ENCODE measurements at regions not wholly inside any gene's neighbourhood (a gene's known extent, or its start where the extent isn't known, plus 50 kb on each side); places are given as distances from the start of the nearest gene placed in this dataset.

- TF ChIP-seq, protein P1, sequence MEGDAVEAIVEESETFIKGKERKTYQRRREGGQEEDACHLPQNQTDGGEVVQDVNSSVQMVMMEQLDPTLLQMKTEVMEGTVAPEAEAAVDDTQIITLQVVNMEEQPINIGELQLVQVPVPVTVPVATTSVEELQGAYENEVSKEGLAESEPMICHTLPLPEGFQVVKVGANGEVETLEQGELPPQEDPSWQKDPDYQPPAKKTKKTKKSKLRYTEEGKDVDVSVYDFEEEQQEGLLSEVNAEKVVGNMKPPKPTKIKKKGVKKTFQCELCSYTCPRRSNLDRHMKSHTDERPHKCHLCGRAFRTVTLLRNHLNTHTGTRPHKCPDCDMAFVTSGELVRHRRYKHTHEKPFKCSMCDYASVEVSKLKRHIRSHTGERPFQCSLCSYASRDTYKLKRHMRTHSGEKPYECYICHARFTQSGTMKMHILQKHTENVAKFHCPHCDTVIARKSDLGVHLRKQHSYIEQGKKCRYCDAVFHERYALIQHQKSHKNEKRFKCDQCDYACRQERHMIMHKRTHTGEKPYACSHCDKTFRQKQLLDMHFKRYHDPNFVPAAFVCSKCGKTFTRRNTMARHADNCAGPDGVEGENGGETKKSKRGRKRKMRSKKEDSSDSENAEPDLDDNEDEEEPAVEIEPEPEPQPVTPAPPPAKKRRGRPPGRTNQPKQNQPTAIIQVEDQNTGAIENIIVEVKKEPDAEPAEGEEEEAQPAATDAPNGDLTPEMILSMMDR (IDR thresholded peaks at IDR 0.05): no peak
- TF ChIP-seq POLR2A (IDR thresholded peaks at IDR 0.05): no peak
- TF ChIP-seq POLR2AphosphoS5 (IDR thresholded peaks at IDR 0.05; ENCODE audit: insufficient read depth in 1 of 2, low read depth in 1 of 2): no peak
- Histone ChIP-seq H3K9me3 (no peaks in the 10 kb centered on the region), H3K4me1 (no peaks in the 10 kb centered on the region), H3K27me3 (no peaks in the 10 kb centered on the region), H3K27ac (no peak overlapping the region), H3K4me3 (no peak overlapping the region), H3K36me3 (no peaks in the 10 kb centered on the region)
- intact Hi-C loops (cut with DNase I): no loop called here
- no peak for DNase-seq (ENCODE audit: extremely low spot score in 2 of 2)
These were observed 777.3 kb downstream of the PCDH18 start for GRCh38 chr4:136754810-136755530.

DNA sequence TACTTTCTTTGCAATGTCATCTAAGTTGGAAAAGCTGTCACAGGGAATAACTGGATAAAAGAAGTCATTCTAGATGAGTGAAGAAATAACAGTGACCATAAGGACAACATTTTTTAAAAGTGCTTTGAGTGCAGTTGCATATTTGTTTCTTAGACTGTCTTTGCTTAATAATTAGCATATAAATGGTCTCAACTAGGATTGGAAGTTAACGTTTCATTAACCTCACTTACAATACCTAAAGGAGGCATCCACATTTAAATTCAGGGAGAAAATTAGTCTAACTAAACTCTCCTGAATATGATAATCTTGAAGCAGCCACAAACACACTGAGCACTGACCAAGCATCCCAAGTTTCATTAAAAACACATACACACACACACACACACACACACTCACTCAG is 780.7 kb downstream of the PCDH18 start:
- Histone ChIP-seq H3K4me1 (no peaks in the 10 kb centered on the region), H3K36me3 (no peaks in the 10 kb centered on the region), H3K9me3 (no peaks in the 10 kb centered on the region), H3K27me3 (no peaks in the 10 kb centered on the region), H3K27ac (no peak overlapping the region), H3K4me3 (no peak overlapping the region)
- intact Hi-C loops (cut with DNase I): no loop called here
- no peak for TF ChIP-seq POLR2A (IDR thresholded peaks at IDR 0.05)
- TF ChIP-seq POLR2AphosphoS5 (IDR thresholded peaks at IDR 0.05; ENCODE audit: insufficient read depth in 1 of 2, low read depth in 1 of 2): no peak
- TF ChIP-seq, protein P1 (IDR thresholded peaks at IDR 0.05): no peak
- DNase-seq (ENCODE audit: extremely low spot score in 2 of 2): no peak

DNA sequence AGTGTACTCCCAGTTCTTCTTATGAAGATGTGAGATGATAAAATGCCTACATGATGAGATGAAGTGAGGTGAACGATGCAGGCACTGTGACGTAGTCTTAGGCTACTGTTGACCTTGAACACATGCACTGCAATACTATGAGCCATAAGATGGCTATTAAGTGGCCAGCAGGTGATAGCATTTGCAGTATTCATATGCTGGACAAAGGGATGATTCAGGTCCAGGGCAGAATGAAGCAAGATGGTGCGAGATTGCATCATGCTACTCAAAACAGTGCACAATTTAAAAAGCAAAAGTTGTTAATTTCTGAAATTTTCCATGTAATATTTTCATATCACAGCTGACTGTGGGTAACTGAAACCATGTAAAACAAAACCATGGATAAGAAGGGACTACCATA is 781.4 kb downstream of the PCDH18 start:
- TF ChIP-seq POLR2AphosphoS5 (IDR thresholded peaks at IDR 0.05; ENCODE audit: insufficient read depth in 1 of 2, low read depth in 1 of 2) (no peak), POLR2A (IDR thresholded peaks at IDR 0.05) (no peak)
- TF ChIP-seq, protein P1 (IDR thresholded peaks at IDR 0.05): no peak
- H3K9me3 ChIP-seq: no peaks in the 10 kb centered on the region
- intact Hi-C loops (cut with DNase I): no loop called here
- H3K36me3 ChIP-seq: no peaks in the 10 kb centered on the region
- no peak for DNase-seq (ENCODE audit: extremely low spot score in 2 of 2)
- no peak overlapping the region for H3K27ac ChIP-seq
- no peaks in the 10 kb centered on the region for H3K4me1 ChIP-seq
- no peaks in the 10 kb centered on the region for H3K27me3 ChIP-seq
- H3K4me3 ChIP-seq: no peak overlapping the region

DNA sequence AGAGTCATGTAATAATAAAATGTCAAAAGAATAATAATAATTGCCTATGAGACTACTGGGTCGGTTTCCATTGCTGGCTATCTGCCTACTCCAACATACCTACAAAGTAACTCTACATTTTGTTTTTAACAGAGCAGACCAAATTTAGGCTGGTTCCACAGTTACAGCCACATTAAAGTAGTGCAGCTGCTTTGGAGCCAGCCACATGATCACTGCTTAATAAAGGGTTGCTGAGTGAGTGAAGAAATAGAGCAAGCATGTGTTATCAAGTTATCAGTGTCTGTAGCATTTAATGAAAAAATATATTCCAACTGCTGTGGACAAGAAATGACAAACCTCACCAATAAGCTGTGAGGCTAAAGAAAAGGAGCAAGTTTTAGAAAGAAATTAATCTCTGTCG is 782.3 kb downstream of the PCDH18 start:
- no peak for DNase-seq (ENCODE audit: extremely low spot score in 2 of 2)
- no peaks in the 10 kb centered on the region for H3K9me3 ChIP-seq
- H3K4me1 ChIP-seq: no peaks in the 10 kb centered on the region
- TF ChIP-seq POLR2A (IDR thresholded peaks at IDR 0.05) (no peak), POLR2AphosphoS5 (IDR thresholded peaks at IDR 0.05; ENCODE audit: insufficient read depth in 1 of 2, low read depth in 1 of 2) (no peak)
- TF ChIP-seq, protein P1 (IDR thresholded peaks at IDR 0.05): no peak
- H3K36me3 ChIP-seq: no peaks in the 10 kb centered on the region
- no peaks in the 10 kb centered on the region for H3K27me3 ChIP-seq
- no peak overlapping the region for H3K27ac ChIP-seq
- intact Hi-C loops (cut with DNase I): no loop called here
- no peak overlapping the region for H3K4me3 ChIP-seq

- H3K36me3 ChIP-seq: no peaks in the 10 kb centered on the region
- TF ChIP-seq, protein P1 (IDR thresholded peaks at IDR 0.05): no peak
- no peak for TF ChIP-seq POLR2A (IDR thresholded peaks at IDR 0.05)
- no peak for TF ChIP-seq POLR2AphosphoS5 (IDR thresholded peaks at IDR 0.05; ENCODE audit: insufficient read depth in 1 of 2, low read depth in 1 of 2)
- H3K27me3 ChIP-seq: no peaks in the 10 kb centered on the region
- no peaks in the 10 kb centered on the region for H3K4me1 ChIP-seq
- no peak overlapping the region for H3K4me3 ChIP-seq
- H3K9me3 ChIP-seq: no peaks in the 10 kb centered on the region
- intact Hi-C loops (cut with DNase I): no loop called here
- H3K27ac ChIP-seq: no peak overlapping the region
- DNase-seq (ENCODE audit: extremely low spot score in 2 of 2): no peak
These were observed 783.5 kb downstream of the PCDH18 start for GRCh38 chr4:136748773-136749172.

Data from vagina (tissue), 2 donors.